Activated T-helper 2 cell treated with anti-CD3 and anti-CD28 coated beads, Interferon-gamma antibody, Interleukin-2, Interleukin-4, amounts not matched to agents 10 μg/mL and 5 μg/mL and 100 μg/mL, durations not matched to agents 14 hours and 24 hours and 36 hours (primary cell): ENCODE measurements at regions not wholly inside any gene's neighbourhood (a gene's known extent, or its start where the extent isn't known, plus 50 kb on each side); places are given as distances from the start of the nearest gene placed in this dataset.

Experiments
- DNase-seq: peaks from one replicate; pipeline ENCODE4 v3.0.0; 2021; ENCODE audit warnings: low spot score
- H3K27ac Mint-ChIP-seq: one replicate; pipeline ENCODE4 v1.8.0; 2021; ENCODE audit warnings: mixed read lengths
- H3K27me3 Mint-ChIP-seq: one replicate; pipeline ENCODE4 v1.8.0; 2021; ENCODE audit warnings: low read depth, mixed read lengths
- H3K36me3 Mint-ChIP-seq: one replicate; pipeline ENCODE4 v1.8.0; 2021; ENCODE audit warnings: low read depth, mixed read lengths
- H3K4me1 Mint-ChIP-seq: one replicate; pipeline ENCODE4 v1.8.0; 2021; ENCODE audit warnings: low read depth, mixed read lengths
- H3K4me3 Mint-ChIP-seq: one replicate; pipeline ENCODE4 v1.8.0; 2021; ENCODE audit warnings: low read depth, mild to moderate bottlenecking, moderate library complexity, mixed read lengths
- H3K9me3 Mint-ChIP-seq: one replicate; pipeline ENCODE4 v1.8.0; 2021; ENCODE audit warnings: mixed read lengths
- intact Hi-C: fragments of 100-400 bp; cut with micrococcal nuclease; formaldehyde crosslinking; loops from one replicate; pipeline ENCODE4 v1.15.1; 2023

DNA sequence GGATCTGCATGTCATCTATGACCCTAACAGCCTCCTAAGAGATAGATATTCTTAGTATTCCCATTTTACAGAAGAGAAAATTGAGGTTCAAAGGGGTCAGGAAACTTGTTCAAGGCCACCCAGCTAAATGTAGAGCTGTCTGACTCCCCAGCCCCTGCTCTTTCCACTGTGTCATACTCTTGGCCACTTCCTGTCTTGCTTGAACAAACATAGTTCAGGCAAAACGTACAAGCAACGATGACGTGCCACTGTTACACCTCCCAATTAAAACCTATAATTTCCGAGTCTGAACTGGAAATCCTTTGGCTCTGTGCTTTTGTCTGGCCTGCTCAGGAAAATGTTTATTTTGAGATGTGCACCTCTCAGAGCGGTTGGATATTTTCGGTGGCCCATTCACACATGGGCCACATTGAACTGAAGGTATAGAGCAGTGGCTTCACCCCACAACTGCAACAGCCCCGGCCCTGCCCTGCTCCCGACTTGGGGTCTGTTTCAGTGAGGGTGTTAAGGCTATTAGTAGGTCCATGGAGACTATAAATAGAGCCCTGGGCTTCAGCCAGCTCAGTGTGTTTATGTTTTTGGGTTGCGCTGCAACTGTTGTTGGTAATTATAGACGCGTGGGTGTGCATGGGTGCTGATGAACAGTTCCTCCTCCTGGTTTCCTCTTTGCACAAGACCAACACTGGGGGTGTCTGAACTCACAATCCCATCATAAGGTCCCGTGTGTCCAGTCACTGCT is 172.3 kb upstream of the ADO start:
- Mint-ChIP-seq H3K4me1 (peaks cover 39% of the 10 kb centered on the region), H3K4me3 (no peak overlapping the region), H3K27me3 (no peaks in the 10 kb centered on the region)

DNA sequence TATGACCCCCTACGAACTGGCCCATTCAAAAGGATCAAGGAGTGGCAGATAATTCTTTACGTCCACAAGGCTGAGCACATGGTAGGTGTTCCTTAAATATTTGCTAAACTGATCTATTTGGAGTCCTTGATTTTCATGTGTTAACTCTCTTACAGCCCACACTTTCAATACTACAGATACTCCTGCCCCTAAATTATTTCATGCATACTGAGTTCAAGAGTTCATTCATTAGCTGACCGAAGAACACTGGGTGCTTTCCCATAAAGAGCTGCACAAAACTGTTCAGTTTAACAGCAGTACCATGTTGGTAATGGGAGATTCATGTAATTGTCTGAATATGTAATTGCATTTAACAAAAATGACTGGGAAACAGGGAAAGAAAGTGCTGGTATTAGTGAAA is 170.5 kb upstream of the ADO start:
- H3K9me3 Mint-ChIP-seq, result no peaks in the 10 kb centered on the region

More for the DNA sequence above, 172.3 kb upstream of the ADO start:
- intact Hi-C loops, result loop anchor here (10.0 kb wide), 3 partner anchors 577 to 847 kb away; partner anchors contain the start of gene ARID5B
- peaks cover 5% of the 10 kb centered on the region for H3K36me3 Mint-ChIP-seq
- no peaks in the 10 kb centered on the region for H3K9me3 Mint-ChIP-seq
- peak; percentile 52 for DNase-seq
- peak overlapping the region; percentile 81 for H3K27ac Mint-ChIP-seq

DNA sequence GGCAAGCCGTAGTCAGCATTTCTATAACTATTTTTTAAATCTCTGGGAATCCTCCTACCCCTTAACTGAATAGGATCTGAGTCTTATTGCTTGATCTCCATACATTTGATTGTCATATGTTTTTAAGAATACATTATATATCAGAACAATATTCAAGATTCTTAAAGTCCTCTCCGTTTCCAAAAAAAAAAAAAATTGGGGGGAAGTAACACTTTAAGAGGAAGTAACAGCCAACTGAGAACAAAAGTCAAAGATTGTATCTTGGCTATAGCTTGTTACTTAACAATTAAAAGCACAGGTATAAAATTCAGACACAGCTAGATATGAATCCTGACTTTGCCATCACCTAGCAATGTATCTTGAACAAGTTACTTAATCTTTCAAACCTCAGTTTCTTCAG is 169.9 kb upstream of the ADO start:
- DNase-seq, result no peak
- H3K4me1 Mint-ChIP-seq, result peaks cover 36% of the 10 kb centered on the region
- intact Hi-C loops, result loop anchor here (10.0 kb wide), 3 partner anchors 580 to 850 kb away; partner anchors contain the start of gene ARID5B
- no peaks in the 10 kb centered on the region for H3K27me3 Mint-ChIP-seq
- H3K36me3 Mint-ChIP-seq, result peaks cover 5% of the 10 kb centered on the region
- H3K27ac Mint-ChIP-seq, result no peak overlapping the region
- no peak overlapping the region for H3K4me3 Mint-ChIP-seq
- H3K9me3 Mint-ChIP-seq, result no peaks in the 10 kb centered on the region

More for the DNA sequence above, 170.5 kb upstream of the ADO start:
- Mint-ChIP-seq H3K27me3 (no peaks in the 10 kb centered on the region), H3K36me3 (peaks cover 5% of the 10 kb centered on the region), H3K27ac (no peak overlapping the region), H3K4me3 (no peak overlapping the region), H3K4me1 (peaks cover 34% of the 10 kb centered on the region)
- intact Hi-C loops, result loop anchor here (10.0 kb wide), 3 partner anchors 579 to 849 kb away; partner anchors contain the start of gene ARID5B
- no peak for DNase-seq

DNA sequence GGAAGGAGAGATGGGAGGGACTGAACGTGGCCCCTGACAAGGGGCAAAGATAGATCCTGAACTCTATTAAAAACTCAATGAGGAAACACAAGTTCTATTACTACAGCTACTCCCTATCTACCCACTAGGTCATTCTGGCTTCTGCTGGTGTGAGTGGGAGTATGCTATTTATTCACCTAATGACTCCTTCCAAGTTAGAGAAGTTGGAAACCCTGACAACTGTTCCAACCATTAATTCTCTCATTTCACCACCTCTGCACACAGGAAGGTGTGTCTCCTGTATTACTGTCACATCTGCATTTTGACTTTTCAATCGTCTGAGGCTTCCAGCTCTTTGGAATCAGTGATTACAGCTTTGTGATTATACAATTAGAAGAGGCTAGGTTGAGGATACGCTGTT is 169.4 kb upstream of the ADO start:
- no peak for DNase-seq
- intact Hi-C loops, result loop anchor here (5.0 to 10.0 kb wide), 4 partner anchors 448 to 850 kb away; partner anchors contain the start of gene ARID5B
- Mint-ChIP-seq H3K4me3 (no peak overlapping the region), H3K4me1 (peaks cover 40% of the 10 kb centered on the region), H3K36me3 (peaks cover 5% of the 10 kb centered on the region), H3K27ac (peak overlapping the region; percentile 16), H3K27me3 (no peaks in the 10 kb centered on the region), H3K9me3 (no peaks in the 10 kb centered on the region)

DNA sequence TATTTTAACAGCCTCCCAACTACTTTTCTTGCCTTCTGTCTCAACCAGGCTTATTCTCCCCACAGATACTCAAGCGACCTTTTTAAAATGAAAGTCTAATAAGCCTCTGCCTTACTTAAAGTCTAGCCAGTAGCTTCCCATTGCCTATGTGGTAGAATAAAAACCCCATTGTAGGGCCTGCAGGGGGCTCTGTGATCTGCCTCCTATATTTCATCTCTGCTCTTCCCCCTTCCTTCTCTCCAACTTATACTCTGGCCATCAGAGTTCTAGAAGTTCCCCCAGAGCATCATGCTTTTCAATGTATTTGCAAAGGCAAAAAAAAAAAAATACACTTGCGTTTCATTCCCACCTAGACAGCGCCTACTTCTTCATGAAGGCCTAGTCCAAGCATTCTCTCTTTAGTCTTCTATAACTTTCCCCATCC is 167.7 kb upstream of the ADO start:
- Mint-ChIP-seq H3K9me3 (no peaks in the 10 kb centered on the region), H3K27ac (no peak overlapping the region), H3K4me3 (no peak overlapping the region), H3K4me1 (peaks cover 43% of the 10 kb centered on the region), H3K27me3 (no peaks in the 10 kb centered on the region), H3K36me3 (peaks cover 2% of the 10 kb centered on the region)
- intact Hi-C loops, result loop anchor here (1.0 to 10.0 kb wide), 13 partner anchors 10 to 852 kb away; partner anchors contain the start of genes ARID5B and EGR2
- DNase-seq, result no peak

DNA sequence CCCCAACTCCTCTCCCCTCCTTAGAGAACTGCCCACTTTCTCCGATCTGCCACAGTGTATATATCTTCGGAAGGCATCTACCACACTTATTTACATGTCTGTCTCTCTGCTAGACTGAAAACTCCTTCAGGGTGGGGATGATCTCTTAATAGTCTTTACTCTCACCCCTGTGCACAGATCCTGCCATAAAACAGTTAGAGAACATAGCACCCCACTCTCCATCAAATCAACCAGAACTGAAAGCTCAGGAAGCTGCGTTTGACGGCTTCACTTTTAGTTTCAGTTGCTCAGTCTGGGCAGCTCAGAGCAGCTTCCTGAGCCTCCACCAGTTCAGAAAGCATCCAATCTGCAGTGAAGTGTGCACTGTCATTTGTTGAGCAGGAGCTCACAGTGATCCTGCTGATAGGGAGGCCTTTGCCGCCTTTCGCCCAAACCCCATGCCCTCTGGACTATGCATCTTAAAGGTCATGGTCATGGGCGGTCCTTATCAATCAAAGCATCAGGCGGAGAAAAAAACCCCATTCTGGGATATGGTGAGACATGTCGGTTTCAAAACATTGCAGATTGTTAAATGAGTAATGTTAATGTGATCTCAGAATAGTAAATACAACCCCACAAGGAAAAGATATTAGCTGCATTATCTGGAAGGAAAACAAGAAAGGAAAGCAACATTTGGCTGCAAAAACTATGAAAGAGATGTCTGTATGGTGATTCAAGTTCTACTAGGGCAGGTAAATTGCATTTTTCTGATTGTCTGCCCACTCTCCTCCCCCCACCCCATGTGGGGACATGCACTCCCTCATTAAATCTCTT is 167.1 kb upstream of the ADO start:
- Mint-ChIP-seq H3K9me3 (no peaks in the 10 kb centered on the region), H3K4me1 (peaks cover 37% of the 10 kb centered on the region), H3K4me3 (no peak overlapping the region), H3K27ac (no peak overlapping the region), H3K36me3 (peaks cover 2% of the 10 kb centered on the region), H3K27me3 (no peaks in the 10 kb centered on the region)
- intact Hi-C loops, result loop anchor here (1.0 to 10.0 kb wide), 13 partner anchors 10 to 853 kb away; partner anchors contain the start of genes ARID5B and EGR2
- peak; percentile 75 for DNase-seq

DNA sequence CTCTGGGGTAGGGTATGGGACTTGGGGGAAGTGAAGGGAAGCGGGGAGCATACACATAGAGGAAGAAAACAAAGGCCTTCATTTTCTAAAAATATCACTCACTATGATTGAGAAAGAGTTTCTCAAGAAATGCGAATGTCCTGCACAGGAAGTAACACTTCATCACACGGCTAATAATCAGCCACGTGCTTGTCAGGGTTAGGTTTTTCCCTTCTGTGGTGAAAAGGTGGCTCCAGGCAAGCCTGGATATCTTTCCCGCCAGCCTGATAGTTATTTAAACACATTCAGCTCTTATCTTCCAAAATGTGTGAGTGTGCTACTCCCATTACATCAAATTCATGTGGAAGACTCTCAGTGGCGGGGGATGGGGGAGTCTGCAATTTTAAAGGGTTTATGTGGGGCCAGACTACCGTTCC is 166.4 kb upstream of the ADO start:
- intact Hi-C loops, result loop anchor here (5.0 to 10.0 kb wide), 4 partner anchors 451 to 853 kb away; partner anchors contain the start of gene ARID5B
- Mint-ChIP-seq H3K9me3 (no peaks in the 10 kb centered on the region), H3K4me3 (peak overlapping the region; percentile 11), H3K4me1 (peaks cover 37% of the 10 kb centered on the region), H3K27me3 (no peaks in the 10 kb centered on the region), H3K36me3 (peaks cover 2% of the 10 kb centered on the region), H3K27ac (no peak overlapping the region)
- DNase-seq, result no peak

DNA sequence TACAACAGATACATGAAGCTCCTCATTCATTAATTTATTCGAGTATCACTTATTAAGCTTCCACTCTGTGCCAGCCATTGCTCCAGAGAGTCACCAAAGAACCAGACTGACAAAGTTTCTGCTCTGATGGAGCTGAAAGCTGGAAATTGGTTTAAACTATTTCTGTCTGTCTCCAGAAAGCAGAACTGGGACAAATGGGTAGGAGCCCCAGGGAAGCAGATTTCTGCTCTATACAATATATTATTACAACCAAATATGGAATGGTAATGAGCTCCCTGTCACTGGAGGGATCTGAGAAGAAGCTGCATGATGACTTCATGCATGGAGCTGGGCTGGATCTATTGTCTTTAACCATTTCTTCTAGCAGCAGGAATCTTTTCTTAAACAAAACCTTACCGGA is 165.4 kb upstream of the ADO start:
- intact Hi-C loops, result loop anchor here (5.0 to 10.0 kb wide), 4 partner anchors 452 to 854 kb away; partner anchors contain the start of gene ARID5B
- H3K27me3 Mint-ChIP-seq, result no peaks in the 10 kb centered on the region
- peaks cover under 1% of the 10 kb centered on the region for H3K36me3 Mint-ChIP-seq
- peaks cover 3% of the 10 kb centered on the region for H3K9me3 Mint-ChIP-seq
- no peak for DNase-seq
- H3K27ac Mint-ChIP-seq, result no peak overlapping the region
- H3K4me1 Mint-ChIP-seq, result peaks cover 43% of the 10 kb centered on the region
- H3K4me3 Mint-ChIP-seq, result no peak overlapping the region

DNA sequence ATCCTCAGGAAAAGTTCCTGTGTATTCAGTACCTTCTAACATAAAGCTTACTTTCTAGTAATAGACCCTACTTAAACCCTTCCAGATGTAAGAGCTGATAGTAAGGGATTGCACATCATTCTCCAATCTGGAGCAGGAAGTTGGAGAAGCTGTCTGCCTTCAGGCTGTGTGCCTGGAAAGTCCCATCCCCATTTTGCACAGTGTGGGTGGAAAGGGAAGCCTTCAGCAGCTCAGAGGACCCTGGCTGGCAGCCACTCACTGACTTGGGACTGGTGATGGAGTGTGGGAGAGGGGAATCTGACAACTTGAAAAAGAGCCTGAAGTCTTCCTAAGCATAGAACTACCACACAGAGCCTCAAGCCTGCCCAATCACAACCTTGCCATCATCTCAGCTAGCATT is 164.1 kb upstream of the ADO start:
- Mint-ChIP-seq H3K4me3 (no peak overlapping the region), H3K9me3 (peaks cover 3% of the 10 kb centered on the region), H3K27me3 (no peaks in the 10 kb centered on the region), H3K4me1 (peaks cover 36% of the 10 kb centered on the region), H3K27ac (no peak overlapping the region), H3K36me3 (no peaks in the 10 kb centered on the region)
- intact Hi-C loops, result loop anchor here (5.0 kb wide), 1 partner anchor 1908 kb away; no protein-coding TSS in a partner anchor
- DNase-seq, result no peak

DNA sequence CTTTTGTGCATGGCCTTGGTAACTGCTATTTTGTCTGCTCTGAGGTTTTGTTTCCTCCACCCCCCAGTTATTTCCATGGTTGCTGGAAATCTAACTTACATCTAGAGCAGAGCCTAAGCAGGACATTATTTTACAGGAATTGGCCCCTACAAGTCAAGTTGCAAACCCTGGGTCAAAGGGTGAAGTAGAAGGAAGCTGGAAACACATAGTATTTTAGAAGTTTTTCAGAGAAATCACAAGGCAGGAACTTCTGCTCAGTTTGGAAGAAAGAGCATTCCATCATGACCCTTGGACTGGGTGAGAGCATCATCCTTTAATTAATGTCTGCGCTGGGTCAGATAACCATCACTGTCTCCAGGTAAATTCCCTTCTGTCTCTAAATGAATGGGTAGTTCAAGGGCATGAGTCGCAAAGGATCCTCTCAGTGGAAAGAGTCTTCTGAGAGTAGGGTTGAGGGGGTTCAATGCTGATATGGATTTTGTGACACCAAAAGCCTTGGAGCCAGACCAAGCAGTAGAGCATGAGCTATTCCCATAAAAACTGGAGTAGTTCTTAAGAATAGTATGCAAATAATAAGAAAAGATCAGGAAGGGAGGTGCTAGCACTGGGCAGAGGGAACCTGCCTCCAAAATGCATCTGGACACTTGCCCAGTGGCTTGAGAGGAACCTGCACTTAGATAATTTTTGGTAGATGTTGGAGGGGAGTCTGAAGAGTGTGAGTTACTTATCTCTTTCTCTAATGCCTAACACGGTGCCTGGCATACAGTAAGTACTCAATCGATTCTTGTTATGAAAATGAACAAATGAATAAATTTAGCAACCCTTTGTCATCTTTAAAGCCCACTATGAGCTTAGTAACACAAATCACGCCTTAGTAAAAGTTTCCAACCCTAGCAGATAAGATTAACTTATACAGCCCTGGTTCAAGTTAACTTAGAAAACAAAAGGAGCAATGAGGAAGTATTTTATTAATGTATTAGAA is 160.6 kb upstream of the ADO start:
- Mint-ChIP-seq H3K36me3 (no peaks in the 10 kb centered on the region), H3K9me3 (peaks cover 3% of the 10 kb centered on the region), H3K4me3 (peak overlapping the region; percentile 4), H3K4me1 (peaks cover 59% of the 10 kb centered on the region), H3K27ac (peak overlapping the region; percentile 70), H3K27me3 (no peaks in the 10 kb centered on the region)
- intact Hi-C loops, result loop anchor here (2.0 to 5.0 kb wide), 2 partner anchors 37 to 1912 kb away; no protein-coding TSS in a partner anchor
- DNase-seq, result no peak

DNA sequence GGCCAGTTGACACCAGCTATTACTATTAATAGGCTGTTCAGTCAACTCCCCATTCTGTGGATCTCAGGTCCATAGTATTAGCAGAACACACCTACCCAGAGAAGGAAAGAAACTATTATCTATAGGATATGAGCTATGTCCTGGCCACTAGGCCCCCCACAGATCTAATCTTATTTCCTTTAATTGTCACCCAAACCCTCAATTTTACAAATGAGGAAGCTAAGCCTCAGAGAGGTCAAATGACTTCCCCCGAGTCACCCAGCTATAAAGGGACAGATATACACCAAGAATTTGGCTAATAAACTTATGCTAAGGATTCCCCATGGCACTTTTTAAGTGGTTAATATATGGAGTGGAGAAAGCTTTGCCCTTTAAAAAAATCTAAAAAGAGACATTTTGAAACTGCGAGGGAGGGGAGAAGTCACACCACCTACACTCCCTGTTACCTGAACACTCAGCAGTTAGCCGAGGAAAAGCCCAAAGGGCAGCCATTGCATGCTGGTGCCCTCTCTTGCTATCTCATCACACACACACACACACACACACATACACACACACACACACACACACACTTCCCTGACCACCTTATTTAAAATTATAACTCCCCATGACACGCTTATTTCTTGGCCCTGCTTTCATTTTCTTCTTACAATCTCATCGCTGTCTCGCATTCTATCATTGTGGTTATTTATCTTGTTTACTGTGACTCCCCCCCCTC is 157.0 kb upstream of the ADO start:
- intact Hi-C loops, result loop anchor here (1.0 kb wide), 1 partner anchor 10 kb away; no protein-coding TSS in a partner anchor
- Mint-ChIP-seq H3K36me3 (no peaks in the 10 kb centered on the region), H3K4me3 (no peak overlapping the region), H3K4me1 (peaks cover 58% of the 10 kb centered on the region), H3K27ac (peak overlapping the region; percentile 39), H3K9me3 (peaks cover 4% of the 10 kb centered on the region), H3K27me3 (no peaks in the 10 kb centered on the region)
- no peak for DNase-seq
